DMS153 (cell line): ENCODE measurements at regions not wholly inside any gene's neighbourhood (a gene's known extent, or its start where the extent isn't known, plus 50 kb on each side); places are given as distances from the start of the nearest gene placed in this dataset.

ENCODE experiments used
- DNase-seq: peaks from one replicate; lab custom pipeline; 2025; lab: John Stamatoyannopoulos, UW

DNA sequence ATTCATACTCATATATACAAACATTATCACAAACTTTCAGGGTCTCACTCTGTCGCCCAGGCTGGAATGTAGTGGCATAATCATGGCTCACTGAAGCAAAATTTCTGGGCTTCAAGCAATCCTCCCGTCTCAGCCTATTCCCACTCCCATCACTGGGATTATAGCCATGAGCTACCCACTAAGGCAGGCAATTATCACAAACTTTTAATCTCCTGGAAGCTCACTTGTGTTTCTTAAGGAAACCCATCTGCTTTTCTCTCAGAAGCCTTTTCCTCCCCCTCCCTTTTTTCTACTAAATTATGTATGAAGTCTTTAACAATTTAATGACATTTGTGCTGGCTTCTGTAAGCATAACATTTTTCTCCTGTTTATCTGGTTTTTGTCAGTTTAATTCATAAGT lies 170.5 kb downstream of the AREG start:
- DNase-seq: no peak

DNA sequence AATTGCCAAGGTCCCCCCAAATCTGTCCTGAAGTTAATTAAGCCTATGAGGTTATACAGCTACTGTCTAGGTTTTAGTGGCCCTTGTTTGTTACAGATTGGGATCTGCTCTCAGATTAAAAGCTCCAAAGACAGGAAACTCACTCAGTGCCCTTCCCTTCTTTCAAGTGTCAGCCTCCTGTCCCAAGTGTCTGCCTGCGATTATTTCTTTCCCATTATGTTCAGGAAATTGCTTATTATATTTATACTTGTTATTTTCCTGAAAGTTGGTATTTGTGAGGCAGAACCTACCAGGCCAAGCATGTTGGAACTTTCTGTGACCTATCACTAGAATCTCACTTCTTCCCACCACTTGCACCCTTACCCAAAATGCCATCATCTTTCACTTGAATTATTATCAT lies 173.2 kb downstream of the AREG start:
- DNase-seq: no peak

DNA sequence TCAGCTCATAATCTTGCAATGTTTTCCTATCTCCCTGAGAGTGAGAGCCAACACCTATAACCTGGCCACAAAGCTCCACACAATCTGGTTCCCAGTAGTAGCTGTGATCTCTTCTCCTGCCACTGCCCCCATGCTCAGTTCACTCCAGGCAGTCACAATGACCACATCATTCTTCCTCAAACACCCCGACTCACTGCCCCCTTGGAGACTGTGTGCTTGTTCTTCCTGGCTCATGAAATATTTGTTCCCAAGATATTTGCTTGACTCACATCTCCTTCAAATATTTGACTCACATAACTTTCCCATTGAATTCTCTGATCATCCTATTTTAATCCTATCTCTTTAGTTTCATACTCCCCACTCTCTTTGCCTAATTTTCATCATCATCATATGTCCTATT lies 173.7 kb downstream of the AREG start:
- no peak for DNase-seq

DNA sequence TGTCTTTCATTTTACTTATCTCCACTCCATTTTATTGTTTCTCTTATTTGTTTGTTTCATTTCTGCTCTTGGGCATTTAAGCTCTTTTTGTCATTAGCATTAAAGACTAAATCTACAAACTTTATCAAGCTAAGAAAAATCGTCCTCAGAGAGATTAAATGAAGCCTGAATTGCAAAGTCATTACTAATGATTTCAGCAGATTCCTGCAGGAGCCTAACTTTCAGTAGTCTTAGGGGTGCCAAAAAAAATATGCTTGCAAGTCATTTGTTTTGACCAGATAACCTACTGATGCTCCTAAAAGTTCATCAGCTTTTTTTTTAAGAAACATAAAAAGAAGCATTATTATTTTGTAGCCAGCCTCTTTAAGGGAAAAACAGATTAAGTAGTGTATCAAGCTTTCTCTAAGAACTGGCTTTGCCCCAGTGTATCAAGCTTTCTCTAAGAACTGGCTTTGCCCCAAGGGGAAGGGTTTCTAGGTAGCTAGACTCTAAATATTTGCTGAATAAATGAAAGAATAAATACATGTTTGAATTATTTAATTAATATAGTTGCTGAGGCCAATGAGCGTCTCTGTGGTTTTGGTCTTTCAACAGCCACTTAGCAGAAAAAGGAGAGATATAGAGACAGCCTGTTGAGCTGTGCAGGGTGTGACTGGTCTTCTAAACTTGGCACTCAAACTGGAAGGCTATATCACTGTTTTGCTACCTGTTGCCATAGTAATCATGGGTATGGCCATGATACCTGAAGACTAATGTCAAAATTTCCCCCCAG lies 174.2 kb downstream of the BTC start:
- DNase-seq: no peak

DNA sequence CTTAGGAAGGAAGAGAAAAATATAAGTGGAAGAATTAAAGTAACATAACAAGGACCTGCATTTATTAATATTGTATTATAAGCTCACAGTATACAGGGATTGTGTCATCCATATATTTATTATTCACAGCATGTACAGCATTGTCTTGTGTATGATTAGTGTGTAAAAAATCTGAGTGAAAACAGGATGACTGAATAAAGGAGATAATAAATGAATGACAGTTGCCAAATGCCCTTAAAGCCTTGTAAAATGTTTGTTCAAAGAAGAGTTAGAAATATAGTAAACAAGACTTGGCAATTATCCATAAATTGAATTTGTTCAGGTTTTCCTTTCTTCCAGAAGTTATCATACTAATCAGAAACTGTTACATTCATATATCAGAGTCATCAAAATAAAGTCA lies 172.7 kb downstream of the BTC start:
- DNase-seq: no peak

DNA sequence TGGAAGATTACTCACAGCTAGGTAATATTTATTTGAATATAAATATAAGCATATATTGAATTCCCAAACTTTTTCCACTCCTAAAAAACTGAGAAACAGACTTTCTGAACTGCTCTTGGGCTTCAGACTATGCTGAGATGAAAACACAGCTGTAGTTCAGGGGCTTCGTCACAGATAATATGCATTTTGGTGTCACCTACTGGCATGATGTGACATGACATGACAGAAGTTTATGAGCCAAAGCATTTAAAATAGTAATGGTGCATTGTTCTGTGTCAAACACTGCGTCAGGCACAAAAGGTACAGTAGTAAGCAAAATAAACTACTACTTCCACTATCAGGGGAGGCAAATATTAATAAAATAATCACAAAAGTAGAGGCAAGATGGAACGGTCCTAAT lies 171.3 kb downstream of the BTC start:
- peak; percentile 46 for DNase-seq

DNA sequence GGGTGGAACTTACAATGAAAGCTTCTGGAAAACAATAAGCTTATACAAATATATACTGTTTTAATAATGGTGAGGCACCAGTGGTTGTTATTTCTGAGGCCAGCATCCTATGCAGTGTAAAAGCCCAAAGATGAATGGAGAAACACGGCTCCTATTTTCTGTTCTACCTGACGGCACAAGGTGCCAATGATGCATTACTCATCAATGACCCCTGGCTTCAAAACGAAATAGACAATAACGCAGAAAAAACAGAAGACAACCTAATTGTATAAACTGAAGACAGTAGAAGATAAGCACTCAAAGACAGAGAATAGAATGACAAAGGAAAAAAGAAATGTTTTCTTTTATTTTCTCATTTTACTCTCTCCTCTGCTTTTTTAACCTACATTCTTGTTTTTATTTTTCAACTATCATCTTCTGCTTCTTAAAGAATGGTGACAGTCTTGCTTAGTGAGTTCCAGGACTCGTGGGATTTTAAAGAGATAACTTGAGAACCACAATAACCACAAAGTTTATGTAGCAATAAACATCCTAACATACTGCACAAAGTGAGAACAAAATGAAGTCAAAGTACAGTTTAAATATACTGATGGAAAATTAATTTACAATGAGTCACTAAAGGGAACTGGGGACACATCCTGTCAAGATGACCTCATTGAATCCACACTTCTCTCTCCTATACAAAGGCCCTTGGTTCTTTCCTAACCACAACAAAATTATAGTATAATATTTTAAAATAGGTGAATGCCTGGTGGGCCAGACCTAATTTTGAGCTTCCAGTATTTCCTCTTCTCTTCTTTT lies 169.8 kb downstream of the BTC start:
- peak; percentile 45 for DNase-seq

DNA sequence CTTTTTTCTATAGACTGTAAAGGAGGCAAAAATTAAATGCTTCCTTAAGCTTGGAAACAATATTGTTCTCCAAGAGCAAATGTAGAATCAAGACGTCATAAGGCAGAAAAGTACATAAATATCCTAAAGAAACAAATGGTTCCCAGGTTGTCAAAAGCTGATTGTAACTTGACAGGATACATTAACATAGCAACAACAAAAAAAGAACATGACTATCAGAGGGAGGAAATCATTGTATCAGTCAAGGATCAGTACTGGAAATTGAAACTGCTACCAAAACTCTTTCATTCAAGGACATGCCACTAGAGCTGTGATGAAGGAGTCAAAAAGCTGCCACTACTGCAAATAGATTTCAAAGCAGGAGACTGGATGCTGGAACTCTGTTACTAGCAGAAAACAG lies 168.3 kb downstream of the BTC start:
- DNase-seq: no peak

DNA sequence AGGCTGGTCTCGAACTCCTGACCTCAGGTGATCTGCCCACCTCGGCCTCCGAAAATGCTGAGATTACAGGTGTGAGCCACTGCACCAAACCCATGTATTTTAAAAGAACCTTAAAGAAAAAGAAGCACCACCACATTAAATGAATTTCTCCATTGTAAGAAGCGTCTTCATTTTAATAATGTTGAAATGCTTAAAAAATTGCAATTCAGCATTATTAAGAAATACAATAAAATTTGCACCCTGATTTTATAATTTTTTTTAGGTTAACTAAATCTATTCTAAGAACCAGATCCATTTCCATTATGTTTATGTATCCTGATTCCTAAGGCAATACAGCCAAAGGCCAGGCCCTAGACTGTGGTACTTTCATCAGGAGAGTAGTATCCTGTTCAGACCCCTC lies 167.2 kb downstream of the BTC start:
- DNase-seq: no peak

DNA sequence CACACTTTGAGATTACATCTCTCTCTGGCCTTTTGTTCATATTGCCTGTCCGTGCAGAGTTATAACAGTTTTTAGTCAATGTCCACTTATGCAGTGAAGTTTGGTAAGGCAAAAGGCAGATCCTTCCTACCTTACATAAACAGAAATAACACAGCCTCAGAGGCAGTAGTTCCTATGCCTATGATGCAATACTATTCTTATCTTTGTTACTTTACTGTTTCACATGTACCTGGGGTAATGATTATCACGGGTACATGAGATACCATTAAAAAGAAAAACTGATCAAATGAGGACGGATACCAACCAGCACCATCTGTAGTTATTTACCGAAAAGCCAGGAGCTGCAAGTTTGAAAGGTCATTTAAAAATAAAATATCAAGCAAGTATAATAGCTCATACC lies 166.8 kb downstream of the BTC start:
- no peak for DNase-seq

DNA sequence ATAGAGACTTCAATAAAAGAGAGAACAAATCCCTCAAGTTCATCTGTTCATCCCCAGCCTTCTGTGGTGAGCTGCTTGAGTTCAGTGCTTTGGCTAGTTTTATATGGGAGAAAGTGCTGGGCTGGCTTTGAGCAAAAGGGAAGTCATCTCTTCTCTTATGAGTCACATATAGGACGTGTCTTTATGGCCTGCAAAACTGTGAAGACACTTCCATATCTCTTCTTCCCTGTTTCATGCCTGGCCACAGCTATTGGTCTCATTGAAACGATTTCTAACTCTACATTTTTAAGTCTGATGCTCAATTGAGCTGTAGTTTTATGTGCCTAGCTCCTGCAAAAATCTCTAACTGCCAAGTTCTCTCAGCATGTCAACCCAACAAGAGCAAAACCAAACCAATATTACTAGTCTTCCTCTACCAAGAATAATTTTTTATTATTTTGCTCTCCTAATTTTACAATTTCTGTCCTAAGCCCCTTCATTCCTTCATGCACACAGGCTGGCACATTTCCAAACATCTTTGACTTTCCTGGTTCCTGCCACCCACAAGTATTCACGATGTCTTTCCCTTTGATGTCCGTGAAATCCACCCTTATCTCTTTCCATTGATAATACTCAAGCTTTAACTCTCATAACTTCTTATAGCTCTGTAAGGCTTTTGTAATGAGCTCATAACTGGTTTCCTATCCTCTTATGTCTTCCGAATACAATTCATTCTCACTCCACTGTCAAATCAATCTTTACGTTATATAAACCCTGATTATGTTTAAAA lies 165.3 kb downstream of the BTC start:
- no peak for DNase-seq

DNA sequence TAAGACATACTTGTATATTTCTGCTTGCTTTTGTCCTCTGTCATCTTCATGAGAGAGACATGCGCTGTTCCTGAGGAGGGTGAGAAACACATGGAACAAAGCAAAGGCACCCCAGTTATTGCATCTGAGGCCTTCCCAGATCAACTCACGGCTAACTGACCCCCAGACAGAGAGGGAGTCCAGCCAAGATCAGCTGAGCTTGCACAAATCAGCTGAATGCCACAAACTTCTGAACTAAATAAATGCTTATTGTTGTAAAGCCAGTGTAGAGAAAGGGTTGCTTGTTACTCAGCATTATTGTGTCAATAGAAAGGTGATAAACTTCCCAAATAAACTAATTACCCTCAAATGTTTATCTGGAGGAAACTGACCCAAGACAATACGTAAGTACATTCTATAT lies 163.8 kb downstream of the BTC start:
- no peak for DNase-seq

DNA sequence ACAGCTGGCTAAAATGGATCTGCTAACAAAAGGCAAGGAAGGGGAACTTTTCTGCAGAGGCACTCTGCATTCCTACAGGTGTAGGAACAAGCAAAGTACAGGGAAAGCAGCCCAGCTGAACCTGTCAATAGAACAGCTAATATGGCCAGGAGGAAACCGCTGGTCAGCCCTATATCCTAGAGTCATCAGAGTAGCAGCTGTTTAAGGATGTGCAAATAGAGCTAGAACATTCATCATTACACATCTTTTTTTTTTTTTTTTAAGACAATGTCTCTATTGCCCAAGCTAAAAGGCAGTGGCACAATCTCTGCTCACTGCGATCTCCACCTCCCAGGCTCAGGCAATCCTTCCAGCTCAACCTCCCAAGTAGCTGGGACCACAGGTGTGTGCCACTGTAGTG lies 163.0 kb downstream of the BTC start:
- DNase-seq: no peak

DNA sequence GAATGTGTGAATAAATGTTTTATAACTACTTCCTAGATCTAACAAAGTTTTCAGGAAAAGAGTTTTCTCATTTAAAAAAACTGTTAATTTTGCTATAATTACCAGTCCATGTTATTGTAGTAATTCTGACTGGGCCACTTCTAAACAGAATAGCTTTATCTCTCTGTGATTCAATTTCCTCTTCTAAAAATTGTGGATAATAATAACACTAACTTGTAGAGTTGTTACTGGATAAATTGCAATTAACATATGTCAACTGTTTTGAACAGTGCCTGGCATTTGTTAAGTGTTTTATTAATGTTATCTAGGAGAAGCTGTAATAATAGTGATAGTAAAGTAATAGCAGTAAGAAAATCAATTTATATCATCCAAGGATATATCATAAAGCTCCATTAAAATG lies 162.3 kb downstream of the BTC start:
- no peak for DNase-seq

DNA sequence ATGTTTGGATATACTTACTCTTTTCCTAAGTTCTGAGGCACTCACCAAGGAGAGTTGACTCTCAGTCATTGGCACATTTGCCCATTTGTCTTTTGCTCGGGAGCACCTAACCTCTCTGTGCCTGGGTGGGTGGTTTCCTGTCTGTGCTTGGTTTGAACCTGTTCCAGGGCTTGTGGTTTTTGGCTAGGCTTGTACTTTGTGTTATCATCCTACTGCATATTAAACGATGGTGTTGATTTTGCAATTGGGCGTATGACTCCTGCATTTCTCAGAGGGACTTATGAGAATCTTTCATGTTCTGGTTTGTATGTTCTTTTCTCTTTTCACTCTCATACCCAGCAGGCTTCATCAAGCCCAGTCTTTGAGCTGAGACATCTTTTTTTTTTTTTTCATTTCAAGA lies 161.7 kb downstream of the BTC start:
- DNase-seq: no peak

DNA sequence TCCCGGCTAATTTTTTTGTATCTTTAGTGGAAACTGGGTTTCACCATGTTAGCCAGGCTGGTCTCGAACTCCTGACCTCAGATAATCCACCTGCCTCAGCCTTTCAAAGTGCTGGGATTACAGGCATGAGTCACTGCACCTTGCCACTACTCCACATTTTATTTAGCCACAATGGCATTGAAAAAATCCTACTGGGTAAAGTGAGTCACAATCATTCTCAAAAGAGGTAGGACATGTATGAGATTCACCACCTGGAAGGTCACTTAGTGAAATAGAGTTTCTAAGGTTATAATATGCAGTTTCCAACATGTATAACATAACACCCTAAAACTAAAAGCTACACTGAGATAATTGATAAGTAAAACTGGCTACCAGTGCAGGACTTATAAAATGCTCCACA lies 159.2 kb downstream of the BTC start:
- no peak for DNase-seq

DNA sequence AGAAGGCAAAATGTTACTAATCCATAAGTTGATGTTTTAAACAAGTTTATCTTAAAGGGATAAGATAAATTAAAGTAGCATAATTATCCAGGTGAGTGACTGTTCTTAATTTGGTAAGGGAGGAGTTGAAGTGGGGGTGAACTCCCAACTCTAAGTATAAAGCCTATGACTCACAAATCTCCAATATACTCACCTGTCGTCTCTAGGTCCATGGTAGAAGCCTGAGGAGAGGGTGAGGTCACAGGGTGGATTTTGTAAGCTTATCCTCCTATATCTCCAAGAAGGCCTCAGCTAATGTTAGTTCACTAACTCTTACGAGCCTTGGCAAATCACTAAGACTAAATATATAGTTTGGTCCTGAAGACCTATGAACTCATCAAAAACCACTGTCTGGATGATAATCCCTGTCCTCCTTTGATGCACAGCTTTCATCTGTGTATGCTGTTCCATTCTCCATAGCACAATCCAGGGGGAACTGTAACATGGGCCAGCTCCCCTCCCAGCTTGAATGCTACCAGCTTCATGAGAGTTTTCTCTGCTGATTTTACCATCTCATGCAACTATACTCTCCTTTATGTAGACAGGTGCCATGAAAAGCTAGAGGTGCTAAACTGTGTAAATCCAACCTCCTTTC lies 158.7 kb downstream of the BTC start:
- no peak for DNase-seq

DNA sequence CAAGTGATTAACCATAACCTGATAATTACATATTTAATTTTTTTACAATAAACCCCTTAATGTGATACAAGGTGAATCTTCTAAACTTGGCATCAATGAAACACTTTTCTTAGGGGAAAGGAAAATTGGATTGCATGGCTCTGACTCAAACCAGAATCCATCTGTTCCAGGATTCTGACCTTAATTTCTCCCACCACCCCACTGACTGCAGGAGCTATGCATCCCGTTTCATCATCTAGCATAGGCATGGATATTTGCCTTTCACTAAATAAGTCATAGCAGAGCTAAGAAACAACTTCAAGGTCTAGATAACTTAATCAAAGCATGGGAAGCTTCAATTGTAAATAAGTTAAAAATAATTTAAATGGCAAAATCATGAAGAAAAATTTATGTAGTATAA lies 156.3 kb downstream of the BTC start:
- no peak for DNase-seq

DNA sequence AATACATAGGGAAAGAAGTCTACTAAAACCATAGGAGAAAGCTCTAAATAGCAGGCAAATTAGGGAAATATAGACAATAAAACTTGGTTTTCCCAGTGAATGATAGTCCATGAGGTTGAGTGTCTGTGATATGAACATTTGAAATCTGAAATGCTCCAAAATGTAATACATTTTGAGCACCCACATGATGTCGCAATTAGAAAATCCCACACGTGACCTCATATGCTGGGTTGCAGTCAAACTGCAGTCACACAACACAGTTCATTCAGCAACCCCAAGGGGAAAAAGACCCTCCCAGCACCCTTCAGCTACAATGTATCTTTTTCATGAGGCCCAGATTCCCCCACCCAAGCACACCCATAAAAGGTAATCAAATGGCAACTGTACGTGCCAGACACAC lies 155.6 kb downstream of the BTC start:
- DNase-seq: no peak

DNA sequence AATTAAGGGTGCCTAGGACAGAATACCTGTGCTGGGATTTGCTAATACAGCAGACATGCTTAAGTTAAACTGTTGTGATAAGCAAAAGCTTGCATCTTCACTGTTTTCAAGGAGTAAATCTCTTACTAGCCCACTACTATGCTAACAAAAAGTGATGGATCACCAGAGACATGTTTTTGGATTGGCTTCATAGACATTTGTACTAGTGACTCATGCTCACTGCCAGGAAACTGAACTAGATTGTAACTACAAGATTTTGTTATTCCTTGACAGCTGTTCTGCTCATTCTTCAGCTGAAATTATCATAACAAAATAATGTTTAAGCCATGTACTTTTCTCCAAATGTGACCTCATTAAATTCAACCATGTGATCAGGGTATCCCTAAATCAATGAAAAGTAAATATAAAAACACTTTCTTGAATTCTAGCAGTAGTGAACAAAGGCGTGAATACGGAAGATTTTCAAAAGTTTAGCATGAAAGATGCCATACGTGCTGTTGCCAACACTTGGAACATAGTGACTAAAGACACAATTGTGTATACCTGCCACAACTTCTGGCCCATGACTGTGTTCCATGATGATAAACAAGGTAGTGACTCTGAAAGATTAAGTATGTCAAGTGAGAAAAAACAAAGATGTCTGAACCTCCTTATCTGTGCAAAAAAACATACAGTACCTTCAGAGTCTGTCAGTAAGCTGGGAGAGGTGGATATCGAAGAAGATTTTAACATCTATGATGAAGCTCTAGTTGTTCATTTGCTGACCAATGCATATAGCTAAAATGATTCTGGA lies 154.0 kb downstream of the BTC start:
- no peak for DNase-seq

DNA sequence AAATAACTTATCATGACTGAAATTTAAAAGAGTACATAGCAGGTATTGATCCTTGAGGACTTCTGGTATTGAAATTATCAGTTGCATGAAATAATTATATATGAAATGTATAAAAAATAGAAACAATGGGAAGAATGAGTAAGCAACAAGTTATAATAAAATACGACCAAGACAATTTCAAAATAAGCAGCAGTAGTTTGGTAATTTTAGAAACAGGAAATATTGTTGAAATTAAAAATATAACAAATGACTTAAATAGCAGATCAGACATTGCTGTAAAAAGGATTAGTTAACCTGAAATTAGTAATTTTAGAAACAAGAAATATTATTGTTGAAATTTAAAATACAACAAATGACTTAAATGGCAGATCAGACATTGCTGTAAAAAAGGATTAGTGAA lies 152.3 kb downstream of the BTC start:
- no peak for DNase-seq

DNA sequence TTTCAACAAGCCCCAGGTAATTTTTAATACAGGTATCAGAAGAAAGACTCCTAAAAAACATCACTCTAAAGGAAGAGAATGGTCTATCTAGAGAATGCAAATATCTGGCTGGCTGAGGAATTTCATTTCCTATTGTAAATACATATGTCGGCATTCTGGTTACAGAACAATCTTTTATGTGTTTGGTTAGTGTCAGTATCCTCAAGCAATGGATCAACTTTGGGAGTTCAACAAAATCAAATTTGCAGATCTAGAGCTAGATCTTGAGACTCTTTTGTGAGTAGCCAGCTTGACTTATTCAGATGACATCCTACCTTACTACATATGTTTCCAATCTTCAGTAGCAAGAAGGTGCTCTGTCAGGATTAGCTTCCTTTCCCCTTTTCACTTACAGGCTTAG lies 145.1 kb downstream of the BTC start:
- no peak for DNase-seq
